ENCODE measurements at regions not wholly inside any gene's neighbourhood (a gene's known extent, or its start where the extent isn't known, plus 50 kb on each side); places are given as distances from the start of the nearest gene placed in this dataset.
"Not testable (repeated sequence)": the region's sequence is repeated elsewhere in the genome, so short reads cannot be mapped to it uniquely, and the experiment has no call there.

- H3K27me3 ChIP-seq; H3K36me3 ChIP-seq; H3K4me3 ChIP-seq; DNase-seq (ENCODE audit: low read depth in 1 of 2, low spot score in 1 of 2); H3K4me1 ChIP-seq (ENCODE audit: low read depth); H3K27ac ChIP-seq; H3K9me3 ChIP-seq (ENCODE audit: low read depth): not testable (repeated sequence)
- TF ChIP-seq CTCF (IDR thresholded peaks at IDR 0.05; ENCODE audit: low read depth, low read length) = peak; percentile 30
Measured at GRCh38 chr4:77353724-77354315, 196.8 kb downstream of the CCNG2 start.

GRCh38 chr4:77354550-77354949 lies 197.5 kb downstream of the CCNG2 start:
- Histone ChIP-seq H3K36me3 (no peaks in the 10 kb centered on the region), H3K4me1 (ENCODE audit: low read depth) (peaks cover 4% of the 10 kb centered on the region), H3K4me3 (no peak overlapping the region), H3K9me3 (ENCODE audit: low read depth) (no peaks in the 10 kb centered on the region), H3K27ac (no peak overlapping the region), H3K27me3 (peaks cover 7% of the 10 kb centered on the region)
- no peak for TF ChIP-seq CTCF (IDR thresholded peaks at IDR 0.05; ENCODE audit: low read depth, low read length)
- DNase-seq (ENCODE audit: low read depth in 1 of 2, low spot score in 1 of 2) = no peak

- Histone ChIP-seq H3K4me1 (ENCODE audit: low read depth) (peaks cover 4% of the 10 kb centered on the region), H3K27me3 (peaks cover 19% of the 10 kb centered on the region)
- no peak for TF ChIP-seq CTCF (IDR thresholded peaks at IDR 0.05; ENCODE audit: low read depth, low read length)
Measured at GRCh38 chr4:77355731-77356130, 198.7 kb downstream of the CCNG2 start.

GRCh38 chr4:77358315-77358928 lies 201.4 kb downstream of the CCNG2 start:
- peak; percentile 52 to 64 for DNase-seq (ENCODE audit: low read depth in 1 of 2, low spot score in 1 of 2)
- peak; percentile 70 for TF ChIP-seq CTCF (IDR thresholded peaks at IDR 0.05; ENCODE audit: low read depth, low read length)
- H3K36me3 ChIP-seq = no peaks in the 10 kb centered on the region
- H3K27me3 ChIP-seq = peaks cover 28% of the 10 kb centered on the region
- no peak overlapping the region for H3K27ac ChIP-seq
- no peak overlapping the region for H3K4me3 ChIP-seq
- no peaks in the 10 kb centered on the region for H3K4me1 ChIP-seq (ENCODE audit: low read depth)
- H3K9me3 ChIP-seq (ENCODE audit: low read depth) = no peaks in the 10 kb centered on the region

More at GRCh38 chr4:77355731-77356130, 198.7 kb downstream of the CCNG2 start:
- DNase-seq (ENCODE audit: low read depth in 1 of 2, low spot score in 1 of 2) = no peak
- H3K27ac ChIP-seq = no peak overlapping the region
- no peak overlapping the region for H3K4me3 ChIP-seq
- H3K36me3 ChIP-seq = no peaks in the 10 kb centered on the region
- no peaks in the 10 kb centered on the region for H3K9me3 ChIP-seq (ENCODE audit: low read depth)

- H3K27ac ChIP-seq = no peak overlapping the region
- no peaks in the 10 kb centered on the region for H3K36me3 ChIP-seq
- no peak for DNase-seq (ENCODE audit: low read depth in 1 of 2, low spot score in 1 of 2)
- no peaks in the 10 kb centered on the region for H3K4me1 ChIP-seq (ENCODE audit: low read depth)
- peaks cover 28% of the 10 kb centered on the region for H3K27me3 ChIP-seq
- no peak overlapping the region for H3K4me3 ChIP-seq
- no peaks in the 10 kb centered on the region for H3K9me3 ChIP-seq (ENCODE audit: low read depth)
- TF ChIP-seq CTCF (IDR thresholded peaks at IDR 0.05; ENCODE audit: low read depth, low read length) = no peak
Measured at GRCh38 chr4:77360451-77360850, 203.4 kb downstream of the CCNG2 start.
